K562 (cell line): ENCODE measurements at regions not wholly inside any gene's neighbourhood (a gene's known extent, or its start where the extent isn't known, plus 50 kb on each side); places are given as distances from the start of the nearest gene placed in this dataset.

Source experiments
- EP300 ChIP-seq: IDR thresholded peaks from 2 replicates; pipeline ENCODE4 v1.6.1; 2012; ENCODE audit warnings: low read length, improper control_type of control experiment
- GTF2E2 ChIP-seq: fragments of 200-800 bp; sonication (Bioruptor generic); IDR thresholded peaks from 2 replicates; pipeline ENCODE4 v1.6.1; 2016; ENCODE audit warnings: missing genetic modification characterization, missing compliant biosample characterization
- MEF2A ChIP-seq: IDR thresholded peaks from 2 replicates; pipeline ENCODE4 v1.6.1; 2011; ENCODE audit warnings: low read depth, mild to moderate bottlenecking, low read length, moderate library complexity; ENCODE audit not compliant: control insufficient read depth
- MTA1 ChIP-seq: fragments of 450-650 bp; IDR thresholded peaks from 2 replicates; pipeline ENCODE4 v1.6.1; 2017; ENCODE audit warnings: borderline replicate concordance
- MTF1 ChIP-seq: fragments of 250-450 bp; sonication (Bioruptor Pico); IDR thresholded peaks from 2 replicates; pipeline ENCODE4 v1.9.0; 2021; ENCODE audit warnings: moderate library complexity, mild to moderate bottlenecking, inconsistent platforms, borderline replicate concordance
- NEUROD1 ChIP-seq: fragments of 150-350 bp; IDR thresholded peaks from 2 replicates; pipeline ENCODE4 v1.6.1; 2014; ENCODE audit warnings: borderline replicate concordance, low read length, low read depth; ENCODE audit not compliant: partially characterized antibody
- POLR2AphosphoS2 ChIP-seq: IDR thresholded peaks from 2 replicates; pipeline ENCODE4 v1.6.1; 2012; ENCODE audit warnings: low read length, improper control_type of control experiment
- PTBP1 ChIP-seq: fragments of 200-400 bp; formaldehyde crosslinking; IDR thresholded peaks from 2 replicates; pipeline ENCODE4 v1.6.1; 2017; ENCODE audit warnings: low read depth, low read length
- TF ChIP-seq, protein P1 (sequence below), 3 experiments: IDR thresholded peaks in 2 of 3; conservative IDR thresholded peaks in 1 of 3; 2 replicates each; pipeline ENCODE4 v1.5.1; 2011 to 2012; ENCODE audit warnings: low read length in 3 of 3, mild to moderate bottlenecking in 3 of 3, control low read depth in 2 of 3, improper control_type of control experiment in 1 of 3, inconsistent platforms in 1 of 3, low read depth in 1 of 3, mixed read lengths in 1 of 3, moderate library complexity in 1 of 3; ENCODE audit not compliant: insufficient read depth in 2 of 3
- TF ChIP-seq, protein P2 (sequence below): sonication (generic); formaldehyde crosslinking; IDR thresholded peaks from 2 replicates; pipeline ENCODE4 v1.8.1; 2023; ENCODE audit warnings: mild to moderate bottlenecking, missing genetic modification reagents

GRCh38 chr14:43316427-43316826 is 1190.7 kb downstream of the FSCB start:
- TF ChIP-seq, protein P1, sequence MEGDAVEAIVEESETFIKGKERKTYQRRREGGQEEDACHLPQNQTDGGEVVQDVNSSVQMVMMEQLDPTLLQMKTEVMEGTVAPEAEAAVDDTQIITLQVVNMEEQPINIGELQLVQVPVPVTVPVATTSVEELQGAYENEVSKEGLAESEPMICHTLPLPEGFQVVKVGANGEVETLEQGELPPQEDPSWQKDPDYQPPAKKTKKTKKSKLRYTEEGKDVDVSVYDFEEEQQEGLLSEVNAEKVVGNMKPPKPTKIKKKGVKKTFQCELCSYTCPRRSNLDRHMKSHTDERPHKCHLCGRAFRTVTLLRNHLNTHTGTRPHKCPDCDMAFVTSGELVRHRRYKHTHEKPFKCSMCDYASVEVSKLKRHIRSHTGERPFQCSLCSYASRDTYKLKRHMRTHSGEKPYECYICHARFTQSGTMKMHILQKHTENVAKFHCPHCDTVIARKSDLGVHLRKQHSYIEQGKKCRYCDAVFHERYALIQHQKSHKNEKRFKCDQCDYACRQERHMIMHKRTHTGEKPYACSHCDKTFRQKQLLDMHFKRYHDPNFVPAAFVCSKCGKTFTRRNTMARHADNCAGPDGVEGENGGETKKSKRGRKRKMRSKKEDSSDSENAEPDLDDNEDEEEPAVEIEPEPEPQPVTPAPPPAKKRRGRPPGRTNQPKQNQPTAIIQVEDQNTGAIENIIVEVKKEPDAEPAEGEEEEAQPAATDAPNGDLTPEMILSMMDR (IDR thresholded peaks at IDR 0.05 in 2 of 3, conservative IDR thresholded peaks at IDR 0.05 in 1 of 3; ENCODE audit: insufficient read depth in 2 of 3, low read depth in 1 of 3, low read length in 3 of 3), result no peak
- TF ChIP-seq, protein P2, sequence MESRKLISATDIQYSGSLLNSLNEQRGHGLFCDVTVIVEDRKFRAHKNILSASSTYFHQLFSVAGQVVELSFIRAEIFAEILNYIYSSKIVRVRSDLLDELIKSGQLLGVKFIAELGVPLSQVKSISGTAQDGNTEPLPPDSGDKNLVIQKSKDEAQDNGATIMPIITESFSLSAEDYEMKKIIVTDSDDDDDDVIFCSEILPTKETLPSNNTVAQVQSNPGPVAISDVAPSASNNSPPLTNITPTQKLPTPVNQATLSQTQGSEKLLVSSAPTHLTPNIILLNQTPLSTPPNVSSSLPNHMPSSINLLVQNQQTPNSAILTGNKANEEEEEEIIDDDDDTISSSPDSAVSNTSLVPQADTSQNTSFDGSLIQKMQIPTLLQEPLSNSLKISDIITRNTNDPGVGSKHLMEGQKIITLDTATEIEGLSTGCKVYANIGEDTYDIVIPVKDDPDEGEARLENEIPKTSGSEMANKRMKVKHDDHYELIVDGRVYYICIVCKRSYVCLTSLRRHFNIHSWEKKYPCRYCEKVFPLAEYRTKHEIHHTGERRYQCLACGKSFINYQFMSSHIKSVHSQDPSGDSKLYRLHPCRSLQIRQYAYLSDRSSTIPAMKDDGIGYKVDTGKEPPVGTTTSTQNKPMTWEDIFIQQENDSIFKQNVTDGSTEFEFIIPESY (CRISPR knock-in tag), result no peak
- no peak for TF ChIP-seq MEF2A
- no peak for TF ChIP-seq MTF1 (CRISPR knock-in tag)
- no peak for TF ChIP-seq MTA1
- no peak for TF ChIP-seq PTBP1
- TF ChIP-seq NEUROD1, result no peak
- no peak for TF ChIP-seq EP300
- TF ChIP-seq POLR2AphosphoS2, result no peak
- no peak for TF ChIP-seq GTF2E2
